ENCODE measurements at regions not wholly inside any gene's neighbourhood (a gene's known extent, or its start where the extent isn't known, plus 50 kb on each side); places are given as distances from the start of the nearest gene placed in this dataset.

DNA sequence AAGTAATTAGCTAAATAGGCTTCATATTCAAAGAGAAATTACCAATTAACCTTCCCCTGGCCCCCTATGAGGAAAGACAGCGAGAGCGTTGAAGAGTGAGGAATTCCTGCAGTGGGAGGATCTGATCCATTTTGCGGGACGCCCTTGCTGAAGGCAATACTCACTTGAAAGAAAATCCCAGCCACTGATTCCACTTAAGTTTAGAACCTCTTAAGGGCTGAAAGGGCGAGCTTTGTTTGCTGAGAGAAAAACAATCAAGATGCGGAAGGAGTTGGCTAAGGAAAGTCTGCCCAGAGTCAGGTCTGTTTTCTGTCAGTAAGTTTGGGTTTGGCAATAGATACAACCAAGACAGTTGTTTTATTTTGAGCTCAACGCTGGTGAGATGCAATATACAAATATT lies 102.8 kb upstream of the GBE1 start:
- no peaks in the 10 kb centered on the region for H3K27me3 ChIP-seq (ENCODE audit: insufficient read depth, poor library complexity, severe bottlenecking)
- TF ChIP-seq POLR2AphosphoS5 (IDR thresholded peaks at IDR 0.05; ENCODE audit: low read depth) (no peak), GABPA (IDR thresholded peaks at IDR 0.05; ENCODE audit: low read depth) (no peak), SPI1 (IDR thresholded peaks at IDR 0.05; ENCODE audit: borderline replicate concordance, low read depth) (no peak)
- TF ChIP-seq, protein P1, sequence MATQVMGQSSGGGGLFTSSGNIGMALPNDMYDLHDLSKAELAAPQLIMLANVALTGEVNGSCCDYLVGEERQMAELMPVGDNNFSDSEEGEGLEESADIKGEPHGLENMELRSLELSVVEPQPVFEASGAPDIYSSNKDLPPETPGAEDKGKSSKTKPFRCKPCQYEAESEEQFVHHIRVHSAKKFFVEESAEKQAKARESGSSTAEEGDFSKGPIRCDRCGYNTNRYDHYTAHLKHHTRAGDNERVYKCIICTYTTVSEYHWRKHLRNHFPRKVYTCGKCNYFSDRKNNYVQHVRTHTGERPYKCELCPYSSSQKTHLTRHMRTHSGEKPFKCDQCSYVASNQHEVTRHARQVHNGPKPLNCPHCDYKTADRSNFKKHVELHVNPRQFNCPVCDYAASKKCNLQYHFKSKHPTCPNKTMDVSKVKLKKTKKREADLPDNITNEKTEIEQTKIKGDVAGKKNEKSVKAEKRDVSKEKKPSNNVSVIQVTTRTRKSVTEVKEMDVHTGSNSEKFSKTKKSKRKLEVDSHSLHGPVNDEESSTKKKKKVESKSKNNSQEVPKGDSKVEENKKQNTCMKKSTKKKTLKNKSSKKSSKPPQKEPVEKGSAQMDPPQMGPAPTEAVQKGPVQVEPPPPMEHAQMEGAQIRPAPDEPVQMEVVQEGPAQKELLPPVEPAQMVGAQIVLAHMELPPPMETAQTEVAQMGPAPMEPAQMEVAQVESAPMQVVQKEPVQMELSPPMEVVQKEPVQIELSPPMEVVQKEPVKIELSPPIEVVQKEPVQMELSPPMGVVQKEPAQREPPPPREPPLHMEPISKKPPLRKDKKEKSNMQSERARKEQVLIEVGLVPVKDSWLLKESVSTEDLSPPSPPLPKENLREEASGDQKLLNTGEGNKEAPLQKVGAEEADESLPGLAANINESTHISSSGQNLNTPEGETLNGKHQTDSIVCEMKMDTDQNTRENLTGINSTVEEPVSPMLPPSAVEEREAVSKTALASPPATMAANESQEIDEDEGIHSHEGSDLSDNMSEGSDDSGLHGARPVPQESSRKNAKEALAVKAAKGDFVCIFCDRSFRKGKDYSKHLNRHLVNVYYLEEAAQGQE (IDR thresholded peaks at IDR 0.05; ENCODE audit: insufficient replicate concordance, low read depth), result no peak
- TF ChIP-seq, protein P2, sequence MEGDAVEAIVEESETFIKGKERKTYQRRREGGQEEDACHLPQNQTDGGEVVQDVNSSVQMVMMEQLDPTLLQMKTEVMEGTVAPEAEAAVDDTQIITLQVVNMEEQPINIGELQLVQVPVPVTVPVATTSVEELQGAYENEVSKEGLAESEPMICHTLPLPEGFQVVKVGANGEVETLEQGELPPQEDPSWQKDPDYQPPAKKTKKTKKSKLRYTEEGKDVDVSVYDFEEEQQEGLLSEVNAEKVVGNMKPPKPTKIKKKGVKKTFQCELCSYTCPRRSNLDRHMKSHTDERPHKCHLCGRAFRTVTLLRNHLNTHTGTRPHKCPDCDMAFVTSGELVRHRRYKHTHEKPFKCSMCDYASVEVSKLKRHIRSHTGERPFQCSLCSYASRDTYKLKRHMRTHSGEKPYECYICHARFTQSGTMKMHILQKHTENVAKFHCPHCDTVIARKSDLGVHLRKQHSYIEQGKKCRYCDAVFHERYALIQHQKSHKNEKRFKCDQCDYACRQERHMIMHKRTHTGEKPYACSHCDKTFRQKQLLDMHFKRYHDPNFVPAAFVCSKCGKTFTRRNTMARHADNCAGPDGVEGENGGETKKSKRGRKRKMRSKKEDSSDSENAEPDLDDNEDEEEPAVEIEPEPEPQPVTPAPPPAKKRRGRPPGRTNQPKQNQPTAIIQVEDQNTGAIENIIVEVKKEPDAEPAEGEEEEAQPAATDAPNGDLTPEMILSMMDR (IDR thresholded peaks at IDR 0.05; ENCODE audit: insufficient read depth, low read length), result no peak
- H3K4me3 ChIP-seq (replicated peaks; ENCODE audit: insufficient read depth, low read length), result no peak overlapping the region
- no peak overlapping the region for H3K27ac ChIP-seq (replicated peaks)
- DNase-seq (ENCODE audit: low read depth in 1 of 2, low spot score in 1 of 2), result no peak

DNA sequence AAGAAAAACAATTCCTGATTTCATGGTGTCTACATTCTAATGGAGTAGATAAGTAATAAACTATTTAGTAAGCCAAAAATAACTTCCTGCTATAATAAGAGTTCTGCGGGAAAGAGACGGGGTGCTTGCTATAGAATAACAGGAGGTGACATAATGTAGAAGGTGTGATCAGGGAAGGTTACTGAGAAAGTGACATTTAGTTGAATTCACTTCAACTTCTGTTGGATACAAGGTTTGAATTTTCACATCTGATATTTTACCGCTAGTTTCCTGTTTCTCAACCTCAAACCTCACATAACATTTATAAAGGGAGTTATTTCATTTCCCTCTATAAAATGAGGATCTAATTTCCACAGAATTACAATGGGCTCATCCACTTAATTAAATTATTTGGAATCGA lies 102.3 kb upstream of the GBE1 start:
- Histone ChIP-seq H3K4me3 (replicated peaks; ENCODE audit: insufficient read depth, low read length) (no peak overlapping the region), H3K27me3 (ENCODE audit: insufficient read depth, poor library complexity, severe bottlenecking) (no peaks in the 10 kb centered on the region), H3K27ac (replicated peaks) (no peak overlapping the region)
- DNase-seq (ENCODE audit: low read depth in 1 of 2, low spot score in 1 of 2), result no peak
- no peak for TF ChIP-seq SPI1 (IDR thresholded peaks at IDR 0.05; ENCODE audit: borderline replicate concordance, low read depth)
- no peak for TF ChIP-seq GABPA (IDR thresholded peaks at IDR 0.05; ENCODE audit: low read depth)
- TF ChIP-seq, protein P2 (IDR thresholded peaks at IDR 0.05; ENCODE audit: insufficient read depth, low read length), result no peak
- TF ChIP-seq, protein P1 (IDR thresholded peaks at IDR 0.05; ENCODE audit: insufficient replicate concordance, low read depth), result no peak
- no peak for TF ChIP-seq POLR2AphosphoS5 (IDR thresholded peaks at IDR 0.05; ENCODE audit: low read depth)

DNA sequence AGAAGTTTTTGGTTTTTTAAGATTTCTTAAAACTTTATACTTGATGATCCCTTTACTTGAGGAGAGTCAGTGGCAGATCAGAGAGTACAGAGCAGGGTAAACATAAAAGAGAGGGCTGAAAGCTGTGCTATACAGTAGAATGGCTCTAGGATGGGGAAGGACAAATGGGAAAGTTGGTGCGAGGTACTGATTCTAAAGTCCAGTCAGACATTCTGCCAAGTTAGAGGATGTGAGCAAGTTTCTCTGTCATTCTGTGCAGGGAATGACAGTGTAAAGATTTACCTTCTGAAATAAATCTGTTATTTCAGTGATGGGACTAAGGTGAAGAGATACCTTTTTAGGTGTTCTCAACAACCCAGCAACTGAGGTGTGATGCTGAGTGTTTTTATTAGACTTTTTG lies 100.1 kb upstream of the GBE1 start:
- Histone ChIP-seq H3K27me3 (ENCODE audit: insufficient read depth, poor library complexity, severe bottlenecking) (no peaks in the 10 kb centered on the region), H3K4me3 (replicated peaks; ENCODE audit: insufficient read depth, low read length) (no peak overlapping the region), H3K27ac (replicated peaks) (no peak overlapping the region)
- TF ChIP-seq SPI1 (IDR thresholded peaks at IDR 0.05; ENCODE audit: borderline replicate concordance, low read depth), result no peak
- TF ChIP-seq, protein P2 (IDR thresholded peaks at IDR 0.05; ENCODE audit: insufficient read depth, low read length), result no peak
- TF ChIP-seq, protein P1 (IDR thresholded peaks at IDR 0.05; ENCODE audit: insufficient replicate concordance, low read depth), result no peak
- TF ChIP-seq GABPA (IDR thresholded peaks at IDR 0.05; ENCODE audit: low read depth), result no peak
- no peak for TF ChIP-seq POLR2AphosphoS5 (IDR thresholded peaks at IDR 0.05; ENCODE audit: low read depth)
- DNase-seq (ENCODE audit: low read depth in 1 of 2, low spot score in 1 of 2), result no peak

Measured in HL-60 (cell line).